SHP77 treated with DMSO at 0.1 percent for 48 hours (cell line): ENCODE measurements at regions not wholly inside any gene's neighbourhood (a gene's known extent, or its start where the extent isn't known, plus 50 kb on each side); places are given as distances from the start of the nearest gene placed in this dataset.

ENCODE experiments used
- DNase-seq: peaks from one replicate; lab custom pipeline; 2025; lab: John Stamatoyannopoulos, UW

DNA sequence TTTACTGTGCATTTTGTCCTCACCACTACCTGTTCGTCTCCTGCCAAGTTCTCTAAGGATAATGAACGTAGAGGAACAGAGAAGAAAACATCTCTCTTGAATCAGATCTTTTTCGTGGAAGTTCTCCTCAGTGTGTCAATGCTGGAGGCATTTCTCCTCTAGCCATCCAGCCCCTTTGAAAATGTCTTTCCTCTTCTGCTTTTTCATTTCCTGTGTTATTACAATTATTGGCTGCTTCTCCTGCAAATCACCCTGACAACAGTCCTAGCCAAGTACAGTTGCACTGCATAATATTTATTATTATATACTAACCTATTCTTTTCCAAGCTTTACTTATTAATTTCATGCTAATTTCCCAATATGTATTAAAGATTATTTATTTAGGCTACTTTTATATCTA is 61.8 kb upstream of the TRPM3 start:
- DNase-seq, result no peak

- no peak for DNase-seq
Observed at GRCh38 chr9:71179183-71179582, 57.8 kb upstream of the TRPM3 start.

DNA sequence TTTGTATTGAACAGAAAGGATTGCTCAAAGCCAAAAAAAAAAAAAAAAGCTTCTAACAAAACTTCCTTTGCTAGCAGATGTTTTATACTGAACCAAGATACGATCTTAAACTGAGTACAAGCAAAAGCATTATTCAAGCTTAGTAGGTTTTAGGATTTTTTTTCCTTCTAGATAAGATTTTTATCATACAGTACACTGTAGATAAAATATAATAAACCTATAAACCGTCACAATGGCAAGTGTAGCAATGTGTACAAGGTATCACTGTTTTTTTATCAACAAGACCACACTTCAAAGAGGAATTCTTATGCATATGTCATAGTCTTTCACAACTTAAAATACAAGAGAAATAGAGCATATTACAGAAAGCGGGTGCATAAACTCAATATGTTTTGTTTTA is 56.5 kb upstream of the TRPM3 start:
- DNase-seq, result no peak

- DNase-seq, result no peak
Observed at GRCh38 chr9:71171517-71171916, 50.1 kb upstream of the TRPM3 start.
